Tibial artery (tissue), 4 donors: ENCODE measurements at regions not wholly inside any gene's neighbourhood (a gene's known extent, or its start where the extent isn't known, plus 50 kb on each side); places are given as distances from the start of the nearest gene placed in this dataset.
A peak's percentile ranks its signal among the peaks of the same experiment; 100 is the strongest.

ENCODE experiments used
- DNase-seq, 2 donors: peaks; one replicate each; pipeline ENCODE4 v3.0.0-alpha.2; 2019
- H3K27ac ChIP-seq, 2 donors: fragments of 200-600 bp; sonication (generic) in 1 of 2; 1 replicate in 1 of 2; 2 replicates in 1 of 2; pipeline ENCODE4 v1.5.1; 2018 to 2019; ENCODE audit warnings: mild to moderate bottlenecking in 1 of 2
- H3K27me3 ChIP-seq, 2 donors: fragments of 200-600 bp; sonication (generic) in 1 of 2; one replicate each; pipeline versions ENCODE4 v1.5.1 to v1.6.0; 2016 to 2019
- H3K36me3 ChIP-seq, 3 donors: fragments of 200-600 bp; sonication (generic) in 2 of 3; one replicate each; pipeline ENCODE4 v1.5.1; 2016 to 2019; ENCODE audit warnings: mild to moderate bottlenecking in 2 of 3
- H3K4me1 ChIP-seq, 4 donors: fragments of 200-600 bp; sonication (generic) in 2 of 4; 1 replicate in 3 of 4; 2 replicates in 1 of 4; pipeline ENCODE4 v1.5.1; 2016 to 2019
- H3K4me3 ChIP-seq, 2 donors: fragments of 200-600 bp; sonication (generic) in 1 of 2; 1 replicate in 1 of 2; 2 replicates in 1 of 2; pipeline ENCODE4 v1.5.1; 2018 to 2019; ENCODE audit warnings: mild to moderate bottlenecking in 2 of 2
- H3K9me3 ChIP-seq, 3 donors: fragments of 200-600 bp; sonication (generic) in 1 of 3; one replicate each; pipeline ENCODE4 v1.5.1; 2016 to 2019
- intact Hi-C: fragments of 100-400 bp; cut with DNase I; formaldehyde crosslinking; loops from one replicate; pipeline ENCODE4 v1.15.0; 2023; ENCODE audit warnings: low total_unique reads
- TF ChIP-seq, protein P1 (sequence below), 2 experiments: fragments of 200-600 bp in 1 of 2; fragments of 450-650 bp in 1 of 2; IDR thresholded peaks; one replicate each; pipeline ENCODE4 v1.5.1; 2017 to 2019; ENCODE audit warnings: antibody characterized with exemption in 2 of 2, mild to moderate bottlenecking in 1 of 2, moderate library complexity in 1 of 2

DNA sequence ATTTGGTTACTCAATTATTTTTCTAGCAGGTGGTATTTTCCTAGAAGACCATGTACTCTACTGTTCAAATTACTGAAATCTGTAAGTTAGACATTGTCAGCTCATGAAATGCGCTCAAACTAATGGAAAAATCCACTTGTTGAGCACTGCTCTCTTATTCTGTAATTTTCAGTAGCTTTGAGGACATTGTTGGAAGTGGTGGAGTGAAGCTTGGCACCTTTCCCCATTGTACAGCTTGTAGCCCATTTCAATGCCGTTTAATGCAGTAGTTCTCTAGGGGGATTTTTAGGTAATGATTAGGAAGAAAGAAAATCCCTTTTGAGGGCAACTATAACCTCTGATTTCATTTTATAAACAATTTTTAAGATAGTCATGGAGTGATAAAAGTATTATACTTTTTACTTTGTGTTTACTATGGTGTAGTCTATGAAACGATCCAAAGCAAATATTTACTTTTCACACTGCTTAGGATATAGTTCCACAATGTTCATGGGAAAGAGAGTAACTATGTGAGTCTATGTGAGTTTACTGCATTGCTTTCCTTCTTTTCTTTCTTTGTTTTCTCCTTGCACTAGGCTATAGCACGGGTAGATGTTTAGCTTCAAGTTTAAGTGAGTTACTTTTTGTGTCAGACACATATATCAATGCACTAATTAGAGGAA is 165.8 kb upstream of the ANKH start:
- no peaks in the 10 kb centered on the region for H3K27me3 ChIP-seq
- H3K27ac ChIP-seq = no peak overlapping the region
- H3K36me3 ChIP-seq = no peaks in the 10 kb centered on the region
- intact Hi-C loops = no loop called here
- DNase-seq = no peak
- H3K4me3 ChIP-seq = no peak overlapping the region
- TF ChIP-seq, protein P1, sequence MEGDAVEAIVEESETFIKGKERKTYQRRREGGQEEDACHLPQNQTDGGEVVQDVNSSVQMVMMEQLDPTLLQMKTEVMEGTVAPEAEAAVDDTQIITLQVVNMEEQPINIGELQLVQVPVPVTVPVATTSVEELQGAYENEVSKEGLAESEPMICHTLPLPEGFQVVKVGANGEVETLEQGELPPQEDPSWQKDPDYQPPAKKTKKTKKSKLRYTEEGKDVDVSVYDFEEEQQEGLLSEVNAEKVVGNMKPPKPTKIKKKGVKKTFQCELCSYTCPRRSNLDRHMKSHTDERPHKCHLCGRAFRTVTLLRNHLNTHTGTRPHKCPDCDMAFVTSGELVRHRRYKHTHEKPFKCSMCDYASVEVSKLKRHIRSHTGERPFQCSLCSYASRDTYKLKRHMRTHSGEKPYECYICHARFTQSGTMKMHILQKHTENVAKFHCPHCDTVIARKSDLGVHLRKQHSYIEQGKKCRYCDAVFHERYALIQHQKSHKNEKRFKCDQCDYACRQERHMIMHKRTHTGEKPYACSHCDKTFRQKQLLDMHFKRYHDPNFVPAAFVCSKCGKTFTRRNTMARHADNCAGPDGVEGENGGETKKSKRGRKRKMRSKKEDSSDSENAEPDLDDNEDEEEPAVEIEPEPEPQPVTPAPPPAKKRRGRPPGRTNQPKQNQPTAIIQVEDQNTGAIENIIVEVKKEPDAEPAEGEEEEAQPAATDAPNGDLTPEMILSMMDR (IDR thresholded peaks at IDR 0.05) = no peak
- H3K9me3 ChIP-seq = no peaks in the 10 kb centered on the region
- H3K4me1 ChIP-seq = no peaks in the 10 kb centered on the region

GRCh38 chr5:15034379-15034778 is 162.8 kb upstream of the ANKH start:
- Histone ChIP-seq H3K4me3 (no peak overlapping the region), H3K9me3 (no peaks in the 10 kb centered on the region), H3K36me3 (no peaks in the 10 kb centered on the region), H3K4me1 (no peaks in the 10 kb centered on the region), H3K27me3 (no peaks in the 10 kb centered on the region), H3K27ac (no peak overlapping the region)
- DNase-seq = no peak
- intact Hi-C loops = no loop called here
- TF ChIP-seq, protein P1 (IDR thresholded peaks at IDR 0.05) = no peak

DNA sequence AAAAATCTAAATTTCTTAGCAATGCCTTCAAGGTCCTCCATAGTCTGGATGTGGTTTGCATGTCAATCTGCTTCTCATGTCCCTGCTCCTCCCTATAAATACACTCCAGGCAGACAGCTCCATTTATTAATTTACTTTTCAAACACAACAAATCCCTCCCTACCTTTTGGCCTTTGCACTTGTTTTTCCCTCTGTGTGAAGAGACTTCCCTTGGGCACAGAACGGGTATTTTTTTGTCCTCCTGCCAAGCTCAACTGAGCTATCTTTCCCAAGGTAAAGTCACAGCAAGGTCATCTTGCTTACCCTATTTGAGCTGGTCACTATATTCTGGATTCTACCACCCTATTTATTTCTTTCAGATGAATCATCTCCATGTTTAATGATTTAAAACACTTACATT is 159.6 kb upstream of the ANKH start:
- no peaks in the 10 kb centered on the region for H3K9me3 ChIP-seq
- intact Hi-C loops = no loop called here
- H3K36me3 ChIP-seq = no peaks in the 10 kb centered on the region
- no peak for DNase-seq
- H3K4me3 ChIP-seq = no peak overlapping the region
- TF ChIP-seq, protein P1 (IDR thresholded peaks at IDR 0.05) = no peak
- H3K27ac ChIP-seq = no peak overlapping the region
- no peaks in the 10 kb centered on the region for H3K27me3 ChIP-seq
- peaks cover 0 to 7% (median 3%) of the 10 kb centered on the region in 4 donors for H3K4me1 ChIP-seq

- no peaks in the 10 kb centered on the region for H3K9me3 ChIP-seq
- peaks cover 0 to 13% (median 4%) of the 10 kb centered on the region in 4 donors for H3K4me1 ChIP-seq
- no peak overlapping the region for H3K4me3 ChIP-seq
- no peaks in the 10 kb centered on the region for H3K36me3 ChIP-seq
- no peak for DNase-seq
- no peak overlapping the region for H3K27ac ChIP-seq
- no peaks in the 10 kb centered on the region for H3K27me3 ChIP-seq
- intact Hi-C loops = no loop called here
- TF ChIP-seq, protein P1 (IDR thresholded peaks at IDR 0.05) = no peak
Measured at GRCh38 chr5:15027764-15028163, 156.2 kb upstream of the ANKH start.

DNA sequence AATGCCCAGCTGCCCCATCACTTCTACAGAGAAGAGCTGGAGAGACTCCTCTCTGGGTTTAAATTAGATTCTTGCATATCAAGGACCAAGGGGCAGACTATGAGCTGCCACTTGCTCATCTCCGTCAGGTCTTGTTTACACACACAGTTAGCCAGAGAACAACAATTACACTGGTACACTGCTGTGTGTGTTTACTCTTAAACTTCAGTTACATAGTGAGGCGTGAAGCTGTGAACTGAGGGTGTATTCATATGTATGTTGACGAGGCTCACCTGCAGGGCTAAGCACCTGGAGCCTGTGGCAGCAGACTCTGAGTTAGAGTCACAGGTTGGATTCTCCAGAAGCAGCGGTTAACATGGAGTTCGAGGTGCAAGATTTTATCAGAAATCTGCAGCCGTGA is 155.4 kb upstream of the ANKH start:
- H3K36me3 ChIP-seq = no peaks in the 10 kb centered on the region
- H3K4me3 ChIP-seq = no peak overlapping the region
- peaks cover 0 to 15% (median 4%) of the 10 kb centered on the region in 4 donors for H3K4me1 ChIP-seq
- H3K9me3 ChIP-seq = no peaks in the 10 kb centered on the region
- TF ChIP-seq, protein P1 (IDR thresholded peaks at IDR 0.05) = no peak
- DNase-seq = no peak
- intact Hi-C loops = no loop called here
- peak overlapping the region; percentile 29 to 37 for H3K27ac ChIP-seq
- no peaks in the 10 kb centered on the region for H3K27me3 ChIP-seq
